Activated CD4-positive, alpha-beta T cell treated with anti-CD3 and anti-CD28 coated beads, Interleukin-2, amount 10 ng/mL, durations not matched to agents 24 days and 14 days (primary cell): ENCODE measurements at regions not wholly inside any gene's neighbourhood (a gene's known extent, or its start where the extent isn't known, plus 50 kb on each side); places are given as distances from the start of the nearest gene placed in this dataset.

Experiments used
- DNase-seq: peaks from one replicate; pipeline ENCODE4 v3.0.0; 2022
- H3K27ac Mint-ChIP-seq: one replicate; pipeline ENCODE4 v1.8.0; 2022; ENCODE audit warnings: mild to moderate bottlenecking, mixed read lengths
- H3K27me3 Mint-ChIP-seq: one replicate; pipeline ENCODE4 v1.8.0; 2022; ENCODE audit warnings: mixed read lengths
- H3K36me3 Mint-ChIP-seq: one replicate; pipeline ENCODE4 v1.8.0; 2022; ENCODE audit warnings: low read depth, mild to moderate bottlenecking, mixed read lengths
- H3K4me1 Mint-ChIP-seq: one replicate; pipeline ENCODE4 v1.8.0; 2021; ENCODE audit warnings: mixed read lengths
- H3K4me3 Mint-ChIP-seq: one replicate; pipeline ENCODE4 v1.8.0; 2022; ENCODE audit warnings: mild to moderate bottlenecking, moderate library complexity, mixed read lengths
- H3K9me3 Mint-ChIP-seq: one replicate; pipeline ENCODE4 v1.8.0; 2021; ENCODE audit warnings: mixed read lengths
- intact Hi-C: fragments of 100-400 bp; cut with micrococcal nuclease; formaldehyde crosslinking; loops from one replicate; pipeline ENCODE4 v1.15.1; 2023

DNA sequence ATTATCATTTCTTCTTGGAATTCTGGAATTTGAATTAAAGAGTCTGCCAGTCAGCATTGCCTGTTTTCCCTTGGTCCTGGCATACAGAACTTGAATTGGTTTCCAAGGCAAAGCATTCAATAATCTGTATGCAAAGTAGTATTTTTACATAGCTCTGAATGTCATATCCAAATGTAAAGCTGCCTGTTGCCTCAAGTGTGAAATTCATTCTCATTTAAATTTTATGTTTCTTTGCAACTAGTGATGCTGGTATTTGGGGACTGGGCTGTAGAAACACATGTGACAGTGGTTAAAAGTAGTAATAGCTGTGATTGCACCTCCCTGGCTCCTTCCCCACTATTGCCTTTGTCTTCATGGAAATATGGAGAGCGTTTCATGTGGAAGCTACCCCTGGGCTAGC, 743.9 kb upstream of the GOLIM4 start:
- intact Hi-C loops = loop anchor here (10.0 kb wide), 1 partner anchor 325 kb away; no protein-coding TSS in a partner anchor
- H3K4me3 Mint-ChIP-seq = no peak overlapping the region

GRCh38 chr3:168834558-168834957, 738.8 kb upstream of the GOLIM4 start:
- intact Hi-C loops = no loop called here
- Mint-ChIP-seq H3K27me3 (no peaks in the 10 kb centered on the region), H3K36me3 (no peaks in the 10 kb centered on the region), H3K4me1 (no peaks in the 10 kb centered on the region), H3K9me3 (no peaks in the 10 kb centered on the region), H3K27ac (no peak overlapping the region), H3K4me3 (no peak overlapping the region)
- no peak for DNase-seq

More for the DNA sequence above, 743.9 kb upstream of the GOLIM4 start:
- H3K4me1 Mint-ChIP-seq = no peaks in the 10 kb centered on the region
- H3K27me3 Mint-ChIP-seq = no peaks in the 10 kb centered on the region
- no peak overlapping the region for H3K27ac Mint-ChIP-seq
- H3K9me3 Mint-ChIP-seq = no peaks in the 10 kb centered on the region
- no peak for DNase-seq
- H3K36me3 Mint-ChIP-seq = no peaks in the 10 kb centered on the region

GRCh38 chr3:168828943-168829342, 733.2 kb upstream of the GOLIM4 start:
- H3K9me3 Mint-ChIP-seq = no peaks in the 10 kb centered on the region
- no peak overlapping the region for H3K27ac Mint-ChIP-seq
- no peaks in the 10 kb centered on the region for H3K4me1 Mint-ChIP-seq
- no peaks in the 10 kb centered on the region for H3K27me3 Mint-ChIP-seq
- no peaks in the 10 kb centered on the region for H3K36me3 Mint-ChIP-seq
- no peak overlapping the region for H3K4me3 Mint-ChIP-seq
- intact Hi-C loops = no loop called here
- no peak for DNase-seq

DNA sequence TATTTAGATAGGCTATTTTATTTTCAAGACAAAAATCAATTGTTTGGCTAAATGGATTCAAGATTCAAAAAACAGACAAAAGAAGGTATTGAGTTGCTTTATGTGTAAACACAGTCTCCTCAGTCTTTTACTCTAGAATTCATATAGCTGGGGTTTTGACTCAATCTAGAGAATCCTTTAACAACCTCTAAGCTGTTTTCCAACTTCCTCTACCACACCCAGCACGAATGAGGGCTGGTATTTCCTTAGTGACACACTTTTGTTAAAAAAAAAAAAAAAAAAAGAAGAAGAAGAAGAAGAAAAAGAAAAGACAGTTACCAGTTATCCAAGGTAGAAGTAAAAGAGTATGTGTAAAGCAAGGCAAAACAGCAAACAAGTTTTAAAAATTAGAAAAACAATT, 732.8 kb upstream of the GOLIM4 start:
- H3K36me3 Mint-ChIP-seq = no peaks in the 10 kb centered on the region
- intact Hi-C loops = no loop called here

DNA sequence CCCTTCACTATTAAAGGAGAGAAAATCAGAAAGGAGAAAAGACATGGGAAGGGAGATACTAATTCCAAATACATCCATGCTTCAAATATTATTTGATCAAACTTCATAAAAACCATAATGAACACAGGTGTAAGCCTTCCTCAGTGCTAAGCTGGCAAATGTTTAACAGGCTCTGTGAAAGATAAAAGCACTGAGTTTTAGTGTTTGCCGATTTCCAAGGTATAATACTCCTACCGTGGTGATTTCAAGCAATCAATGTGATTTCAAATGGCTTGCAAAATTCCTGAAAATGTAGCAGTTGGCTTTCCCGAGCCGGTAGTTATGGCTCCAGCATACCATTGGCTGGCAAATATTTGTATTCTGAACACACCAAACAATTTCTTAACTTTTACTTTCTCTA, 732.3 kb upstream of the GOLIM4 start:
- no peaks in the 10 kb centered on the region for H3K4me1 Mint-ChIP-seq
- no peaks in the 10 kb centered on the region for H3K27me3 Mint-ChIP-seq
- H3K36me3 Mint-ChIP-seq = no peaks in the 10 kb centered on the region
- no peak overlapping the region for H3K4me3 Mint-ChIP-seq
- intact Hi-C loops = no loop called here
- H3K27ac Mint-ChIP-seq = no peak overlapping the region
- H3K9me3 Mint-ChIP-seq = no peaks in the 10 kb centered on the region
- no peak for DNase-seq

More for the DNA sequence above, 732.8 kb upstream of the GOLIM4 start:
- H3K4me1 Mint-ChIP-seq = no peaks in the 10 kb centered on the region
- H3K9me3 Mint-ChIP-seq = no peaks in the 10 kb centered on the region
- DNase-seq = no peak
- no peaks in the 10 kb centered on the region for H3K27me3 Mint-ChIP-seq
- no peak overlapping the region for H3K4me3 Mint-ChIP-seq
- H3K27ac Mint-ChIP-seq = no peak overlapping the region

DNA sequence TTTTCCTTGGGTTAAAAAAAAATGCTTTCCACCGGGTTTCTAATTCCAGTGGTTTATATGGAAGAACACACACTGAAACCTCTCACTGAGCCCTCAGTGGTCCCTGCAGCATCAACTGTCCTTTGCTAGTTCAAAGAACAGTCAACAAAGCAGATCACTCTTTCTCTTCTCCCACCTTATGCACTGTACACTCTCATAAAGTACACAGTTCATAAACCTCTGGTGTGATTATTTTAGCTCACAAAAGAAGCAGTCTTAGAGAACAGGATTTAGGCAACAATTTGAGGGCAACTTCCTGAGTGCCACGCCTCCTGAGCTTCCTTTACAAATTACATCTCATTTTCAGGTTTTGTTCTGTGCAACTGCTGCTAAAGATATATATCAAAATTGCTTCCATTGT, 728.4 kb upstream of the GOLIM4 start:
- DNase-seq = no peak
- no peaks in the 10 kb centered on the region for H3K9me3 Mint-ChIP-seq
- no peaks in the 10 kb centered on the region for H3K4me1 Mint-ChIP-seq
- no peak overlapping the region for H3K27ac Mint-ChIP-seq
- intact Hi-C loops = no loop called here
- no peaks in the 10 kb centered on the region for H3K36me3 Mint-ChIP-seq
- no peak overlapping the region for H3K4me3 Mint-ChIP-seq
- no peaks in the 10 kb centered on the region for H3K27me3 Mint-ChIP-seq

DNA sequence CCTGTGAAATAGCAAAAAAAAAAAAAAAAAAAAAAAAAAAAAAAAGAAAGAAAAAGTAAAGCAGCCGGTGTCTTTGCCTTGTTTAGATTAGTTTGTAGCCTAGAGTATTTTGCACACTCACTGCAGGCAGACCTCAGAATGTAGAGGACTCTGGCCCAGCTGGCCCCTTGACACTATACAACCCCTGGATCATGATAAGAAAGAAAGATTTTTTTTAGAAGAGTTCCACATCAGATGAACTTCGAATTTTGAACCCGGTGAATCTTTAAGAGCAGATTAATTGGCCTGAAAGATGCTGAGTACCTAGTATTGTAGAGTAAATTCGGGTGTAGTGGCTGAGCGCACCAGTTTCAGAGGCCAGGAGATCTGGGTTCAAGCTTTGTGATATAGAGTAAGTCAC, 727.7 kb upstream of the GOLIM4 start:
- Mint-ChIP-seq H3K27me3 (no peaks in the 10 kb centered on the region), H3K9me3 (no peaks in the 10 kb centered on the region), H3K36me3 (no peaks in the 10 kb centered on the region), H3K27ac (no peak overlapping the region), H3K4me1 (no peaks in the 10 kb centered on the region), H3K4me3 (no peak overlapping the region)
- DNase-seq = no peak
- intact Hi-C loops = no loop called here

- Mint-ChIP-seq H3K4me1 (no peaks in the 10 kb centered on the region), H3K27me3 (no peaks in the 10 kb centered on the region), H3K36me3 (no peaks in the 10 kb centered on the region), H3K27ac (no peak overlapping the region), H3K4me3 (no peak overlapping the region), H3K9me3 (no peaks in the 10 kb centered on the region)
- DNase-seq = no peak
- intact Hi-C loops = no loop called here
These were observed 725.2 kb upstream of the GOLIM4 start for GRCh38 chr3:168820810-168821415.

DNA sequence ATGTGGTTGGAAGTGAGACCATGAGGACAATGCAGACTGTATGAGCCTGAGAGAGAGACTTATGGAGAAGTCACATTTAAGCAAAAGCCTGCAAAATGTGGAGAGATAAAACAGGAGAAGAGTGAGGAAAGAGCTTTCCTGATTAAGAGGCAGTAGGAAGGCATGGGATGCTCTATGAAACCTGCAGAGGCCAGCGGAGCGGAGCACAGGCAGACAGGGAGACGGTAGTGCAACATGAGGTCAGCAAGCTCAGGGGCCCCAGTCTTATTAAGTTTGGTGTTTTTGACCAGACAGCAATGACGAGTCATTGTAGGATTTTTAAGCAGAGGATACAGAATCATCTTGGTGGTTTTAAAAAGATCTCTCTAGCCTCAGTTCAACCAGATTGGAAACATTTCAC, 721.5 kb upstream of the GOLIM4 start:
- H3K9me3 Mint-ChIP-seq = no peaks in the 10 kb centered on the region
- H3K4me1 Mint-ChIP-seq = no peaks in the 10 kb centered on the region
- H3K36me3 Mint-ChIP-seq = no peaks in the 10 kb centered on the region
- no peaks in the 10 kb centered on the region for H3K27me3 Mint-ChIP-seq
- no peak overlapping the region for H3K27ac Mint-ChIP-seq
- intact Hi-C loops = no loop called here
- DNase-seq = no peak
- no peak overlapping the region for H3K4me3 Mint-ChIP-seq

DNA sequence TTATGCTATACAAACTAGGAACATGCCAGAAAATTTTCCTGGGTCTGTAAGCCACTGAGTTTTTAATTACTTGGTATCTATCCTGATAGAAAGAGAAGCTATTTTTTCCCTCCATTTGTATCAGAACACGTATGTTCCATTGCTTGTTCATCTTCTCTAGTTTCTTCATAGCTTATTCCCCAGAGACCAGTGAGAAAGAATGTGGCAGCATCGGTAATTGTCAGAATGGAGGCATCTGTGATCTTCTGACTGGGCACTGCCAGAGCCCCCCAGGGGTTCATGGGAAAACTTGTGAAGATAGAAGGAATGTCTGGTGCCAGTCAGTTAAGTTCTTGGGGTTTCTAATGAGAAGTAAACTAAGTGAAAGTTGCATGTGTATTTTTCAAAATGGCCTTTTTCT, 720.2 kb upstream of the GOLIM4 start:
- no peaks in the 10 kb centered on the region for H3K9me3 Mint-ChIP-seq
- DNase-seq = no peak
- H3K36me3 Mint-ChIP-seq = no peaks in the 10 kb centered on the region
- intact Hi-C loops = no loop called here
- H3K27ac Mint-ChIP-seq = no peak overlapping the region
- H3K4me3 Mint-ChIP-seq = no peak overlapping the region
- H3K4me1 Mint-ChIP-seq = no peaks in the 10 kb centered on the region
- no peaks in the 10 kb centered on the region for H3K27me3 Mint-ChIP-seq

- intact Hi-C loops = no loop called here
- Mint-ChIP-seq H3K36me3 (no peaks in the 10 kb centered on the region), H3K9me3 (no peaks in the 10 kb centered on the region), H3K27ac (no peak overlapping the region), H3K27me3 (no peaks in the 10 kb centered on the region), H3K4me3 (no peak overlapping the region), H3K4me1 (no peaks in the 10 kb centered on the region)
- DNase-seq = no peak
These were observed 717.6 kb upstream of the GOLIM4 start for GRCh38 chr3:168813225-168813802.

GRCh38 chr3:168812234-168812633, 716.5 kb upstream of the GOLIM4 start:
- Mint-ChIP-seq H3K9me3 (no peaks in the 10 kb centered on the region), H3K36me3 (no peaks in the 10 kb centered on the region), H3K27ac (no peak overlapping the region), H3K27me3 (no peaks in the 10 kb centered on the region), H3K4me1 (no peaks in the 10 kb centered on the region), H3K4me3 (no peak overlapping the region)
- intact Hi-C loops = no loop called here
- no peak for DNase-seq

DNA sequence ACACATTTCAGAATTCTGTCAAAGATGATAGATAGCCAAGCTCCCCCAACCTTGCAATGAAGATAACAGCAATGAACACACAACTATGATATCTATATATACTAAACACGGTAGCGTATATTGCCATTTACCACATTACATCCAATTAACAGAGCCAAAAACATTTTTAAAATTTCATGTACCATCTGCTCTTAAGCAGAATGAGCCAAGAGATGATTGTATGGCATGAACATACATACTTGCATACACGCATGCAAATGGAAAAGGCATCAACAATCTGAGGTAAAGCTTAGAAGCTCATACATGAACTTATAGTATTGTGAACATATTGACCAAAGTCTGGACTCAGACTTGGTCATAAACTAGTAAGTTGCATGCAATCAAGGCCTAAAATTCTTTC, 712.9 kb upstream of the GOLIM4 start:
- Mint-ChIP-seq H3K27ac (no peak overlapping the region), H3K4me3 (no peak overlapping the region), H3K4me1 (no peaks in the 10 kb centered on the region), H3K36me3 (no peaks in the 10 kb centered on the region), H3K9me3 (no peaks in the 10 kb centered on the region), H3K27me3 (no peaks in the 10 kb centered on the region)
- no peak for DNase-seq
- intact Hi-C loops = no loop called here

GRCh38 chr3:168807448-168807847, 711.7 kb upstream of the GOLIM4 start:
- Mint-ChIP-seq H3K4me1 (no peaks in the 10 kb centered on the region), H3K27ac (no peak overlapping the region), H3K36me3 (no peaks in the 10 kb centered on the region), H3K27me3 (no peaks in the 10 kb centered on the region), H3K9me3 (no peaks in the 10 kb centered on the region), H3K4me3 (no peak overlapping the region)
- DNase-seq = no peak
- intact Hi-C loops = no loop called here

DNA sequence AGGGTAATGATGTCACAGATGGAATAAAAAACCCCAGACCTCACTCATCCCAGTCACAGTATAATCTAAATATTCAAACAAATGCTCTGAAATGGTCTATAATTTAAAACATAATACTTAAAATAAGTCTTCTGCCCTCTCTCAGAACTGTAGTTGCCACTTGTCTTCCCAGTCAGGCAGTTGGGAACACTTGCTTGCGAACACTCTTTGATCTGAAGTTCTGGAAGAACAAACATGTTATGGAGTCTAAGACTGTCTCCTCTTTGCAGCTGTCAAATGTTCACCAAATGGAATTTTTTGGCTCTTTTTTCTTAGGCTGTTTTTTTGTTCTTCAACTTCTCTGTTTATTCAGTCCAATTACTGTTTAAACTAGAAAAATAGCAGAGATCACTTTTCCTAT, 711.1 kb upstream of the GOLIM4 start:
- intact Hi-C loops = no loop called here
- Mint-ChIP-seq H3K36me3 (no peaks in the 10 kb centered on the region), H3K4me3 (no peak overlapping the region), H3K27me3 (no peaks in the 10 kb centered on the region), H3K9me3 (no peaks in the 10 kb centered on the region), H3K27ac (no peak overlapping the region), H3K4me1 (no peaks in the 10 kb centered on the region)
- DNase-seq = no peak
